ENCODE measurements at regions not wholly inside any gene's neighbourhood (a gene's known extent, or its start where the extent isn't known, plus 50 kb on each side); places are given as distances from the start of the nearest gene placed in this dataset.

GRCh38 chr7:13099154-13099795 is 411.8 kb downstream of the ARL4A start:
- DNase-seq = no peak
- H3K4me3 ChIP-seq (ENCODE audit: low read length in 2 of 2) = no peak overlapping the region

GRCh38 chr7:13104128-13104527 is 416.7 kb downstream of the ARL4A start:
- no peaks in the 10 kb centered on the region for H3K9me3 ChIP-seq (ENCODE audit: control insufficient read depth, low read length)
- H3K36me3 ChIP-seq (ENCODE audit: control insufficient read depth in 1 of 2, insufficient read depth in 2 of 2, low read length in 1 of 2) = no peaks in the 10 kb centered on the region
- no peak overlapping the region for H3K4me3 ChIP-seq (ENCODE audit: low read length in 2 of 2)
- intact Hi-C loops (cut with DNase I) = no loop called here
- 85 to 95% methylated on average over 1 of the region's 1 CpG for WGBS, 2 donors
- H3K27ac ChIP-seq (ENCODE audit: low read depth in 1 of 2, low read length in 2 of 2) = no peak overlapping the region
- DNase-seq (no peak), ATAC-seq (ENCODE audit: low FRiP score) (no peak)
- no peaks in the 10 kb centered on the region for H3K4me1 ChIP-seq (ENCODE audit: control insufficient read depth in 1 of 2, insufficient read depth in 2 of 2, low read length in 2 of 2)
- H3K27me3 ChIP-seq (ENCODE audit: control insufficient read depth in 1 of 2, insufficient read depth in 2 of 2, low read length in 1 of 2) = no peaks in the 10 kb centered on the region

More at GRCh38 chr7:13099154-13099795, 411.8 kb downstream of the ARL4A start:
- Histone ChIP-seq H3K36me3 (ENCODE audit: control insufficient read depth in 1 of 2, insufficient read depth in 2 of 2, low read length in 1 of 2) (no peaks in the 10 kb centered on the region), H3K9me3 (ENCODE audit: control insufficient read depth, low read length) (no peaks in the 10 kb centered on the region), H3K4me1 (ENCODE audit: control insufficient read depth in 1 of 2, insufficient read depth in 2 of 2, low read length in 2 of 2) (no peaks in the 10 kb centered on the region), H3K27ac (ENCODE audit: low read depth in 1 of 2, low read length in 2 of 2) (no peak overlapping the region), H3K27me3 (ENCODE audit: control insufficient read depth in 1 of 2, insufficient read depth in 2 of 2, low read length in 1 of 2) (no peaks in the 10 kb centered on the region)
- intact Hi-C loops (cut with DNase I) = no loop called here
- 41 to 60% methylated on average over 5 of the region's 5 CpGs for WGBS, 2 donors
- no peak for ATAC-seq (ENCODE audit: low FRiP score)

GRCh38 chr7:13105209-13105608 is 417.8 kb downstream of the ARL4A start:
- peaks cover 0 to 2% of the 10 kb centered on the region in 2 donors for H3K27me3 ChIP-seq (ENCODE audit: control insufficient read depth in 1 of 2, insufficient read depth in 2 of 2, low read length in 1 of 2)
- no peaks in the 10 kb centered on the region for H3K36me3 ChIP-seq (ENCODE audit: control insufficient read depth in 1 of 2, insufficient read depth in 2 of 2, low read length in 1 of 2)
- H3K27ac ChIP-seq (ENCODE audit: low read depth in 1 of 2, low read length in 2 of 2) = no peak overlapping the region
- ATAC-seq (ENCODE audit: low FRiP score) = no peak
- peaks cover 4% of the 10 kb centered on the region for H3K9me3 ChIP-seq (ENCODE audit: control insufficient read depth, low read length)
- no peak overlapping the region for H3K4me3 ChIP-seq (ENCODE audit: low read length in 2 of 2)
- H3K4me1 ChIP-seq (ENCODE audit: control insufficient read depth in 1 of 2, insufficient read depth in 2 of 2, low read length in 2 of 2) = no peaks in the 10 kb centered on the region
- no peak for DNase-seq
- intact Hi-C loops (cut with DNase I) = no loop called here

- no peak overlapping the region for H3K27ac ChIP-seq (ENCODE audit: low read depth in 1 of 2, low read length in 2 of 2)
- DNase-seq (no peak), ATAC-seq (ENCODE audit: low FRiP score) (no peak)
- H3K9me3 ChIP-seq (ENCODE audit: control insufficient read depth, low read length) = peaks cover 4% of the 10 kb centered on the region
- intact Hi-C loops (cut with DNase I) = no loop called here
- no peak overlapping the region for H3K4me3 ChIP-seq (ENCODE audit: low read length in 2 of 2)
- H3K27me3 ChIP-seq (ENCODE audit: control insufficient read depth in 1 of 2, insufficient read depth in 2 of 2, low read length in 1 of 2) = peaks cover 0 to 2% of the 10 kb centered on the region in 2 donors
- 91 to 94% methylated on average over 2 of the region's 2 CpGs for WGBS, 2 donors
- no peaks in the 10 kb centered on the region for H3K4me1 ChIP-seq (ENCODE audit: control insufficient read depth in 1 of 2, insufficient read depth in 2 of 2, low read length in 2 of 2)
- no peaks in the 10 kb centered on the region for H3K36me3 ChIP-seq (ENCODE audit: control insufficient read depth in 1 of 2, insufficient read depth in 2 of 2, low read length in 1 of 2)
Observed at GRCh38 chr7:13106513-13106912, 419.1 kb downstream of the ARL4A start.

- Histone ChIP-seq H3K36me3 (ENCODE audit: control insufficient read depth in 1 of 2, insufficient read depth in 2 of 2, low read length in 1 of 2) (no peaks in the 10 kb centered on the region), H3K27ac (ENCODE audit: low read depth in 1 of 2, low read length in 2 of 2) (no peak overlapping the region), H3K4me3 (ENCODE audit: low read length in 2 of 2) (no peak overlapping the region), H3K27me3 (ENCODE audit: control insufficient read depth in 1 of 2, insufficient read depth in 2 of 2, low read length in 1 of 2) (peaks cover 0 to 2% of the 10 kb centered on the region in 2 donors), H3K4me1 (ENCODE audit: control insufficient read depth in 1 of 2, insufficient read depth in 2 of 2, low read length in 2 of 2) (no peaks in the 10 kb centered on the region), H3K9me3 (ENCODE audit: control insufficient read depth, low read length) (peaks cover 4% of the 10 kb centered on the region)
- ATAC-seq (ENCODE audit: low FRiP score) = no peak
- intact Hi-C loops (cut with DNase I) = no loop called here
- no peak for DNase-seq
Observed at GRCh38 chr7:13107291-13107690, 419.9 kb downstream of the ARL4A start.

GRCh38 chr7:13108061-13108460 is 420.6 kb downstream of the ARL4A start:
- H3K4me3 ChIP-seq (ENCODE audit: low read length in 2 of 2) = no peak overlapping the region
- no peak for ATAC-seq (ENCODE audit: low FRiP score)
- H3K27ac ChIP-seq (ENCODE audit: low read depth in 1 of 2, low read length in 2 of 2) = no peak overlapping the region
- no peak for DNase-seq
- H3K9me3 ChIP-seq (ENCODE audit: control insufficient read depth, low read length) = peaks cover 4% of the 10 kb centered on the region
- H3K27me3 ChIP-seq (ENCODE audit: control insufficient read depth in 1 of 2, insufficient read depth in 2 of 2, low read length in 1 of 2) = peaks cover 0 to 2% of the 10 kb centered on the region in 2 donors
- no peaks in the 10 kb centered on the region for H3K4me1 ChIP-seq (ENCODE audit: control insufficient read depth in 1 of 2, insufficient read depth in 2 of 2, low read length in 2 of 2)
- H3K36me3 ChIP-seq (ENCODE audit: control insufficient read depth in 1 of 2, insufficient read depth in 2 of 2, low read length in 1 of 2) = no peaks in the 10 kb centered on the region
- intact Hi-C loops (cut with DNase I) = no loop called here

DNA sequence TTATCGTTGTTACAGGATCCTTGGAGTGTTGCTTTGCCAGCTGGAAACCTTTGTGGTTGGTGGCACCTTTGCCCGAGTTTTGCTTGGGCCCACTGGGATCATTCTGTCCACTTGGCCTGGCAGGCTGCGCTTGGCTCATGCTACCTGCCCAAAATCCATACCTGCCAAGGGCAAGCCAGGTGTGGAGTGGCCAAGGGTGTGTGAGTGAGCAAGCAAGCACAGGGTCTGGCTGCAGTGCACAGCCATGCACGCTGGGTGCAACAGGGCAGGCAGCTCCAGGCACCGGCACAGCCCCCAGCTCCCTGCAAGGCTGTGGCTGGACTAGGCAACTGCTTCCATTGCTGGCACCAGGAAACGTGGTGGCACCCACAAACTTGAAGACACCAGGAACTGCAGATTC is 421.8 kb downstream of the ARL4A start:
- no peaks in the 10 kb centered on the region for H3K4me1 ChIP-seq (ENCODE audit: control insufficient read depth in 1 of 2, insufficient read depth in 2 of 2, low read length in 2 of 2)
- no peaks in the 10 kb centered on the region for H3K36me3 ChIP-seq (ENCODE audit: control insufficient read depth in 1 of 2, insufficient read depth in 2 of 2, low read length in 1 of 2)
- no peak for ATAC-seq (ENCODE audit: low FRiP score)
- no peak overlapping the region for H3K27ac ChIP-seq (ENCODE audit: low read depth in 1 of 2, low read length in 2 of 2)
- intact Hi-C loops (cut with DNase I) = no loop called here
- no peak for DNase-seq
- peaks cover 0 to 2% of the 10 kb centered on the region in 2 donors for H3K27me3 ChIP-seq (ENCODE audit: control insufficient read depth in 1 of 2, insufficient read depth in 2 of 2, low read length in 1 of 2)
- H3K9me3 ChIP-seq (ENCODE audit: control insufficient read depth, low read length) = peaks cover 4% of the 10 kb centered on the region
- no peak overlapping the region for H3K4me3 ChIP-seq (ENCODE audit: low read length in 2 of 2)
- WGBS, 2 donors = 86 to 89% methylated on average over 6 of the region's 6 CpGs

DNA sequence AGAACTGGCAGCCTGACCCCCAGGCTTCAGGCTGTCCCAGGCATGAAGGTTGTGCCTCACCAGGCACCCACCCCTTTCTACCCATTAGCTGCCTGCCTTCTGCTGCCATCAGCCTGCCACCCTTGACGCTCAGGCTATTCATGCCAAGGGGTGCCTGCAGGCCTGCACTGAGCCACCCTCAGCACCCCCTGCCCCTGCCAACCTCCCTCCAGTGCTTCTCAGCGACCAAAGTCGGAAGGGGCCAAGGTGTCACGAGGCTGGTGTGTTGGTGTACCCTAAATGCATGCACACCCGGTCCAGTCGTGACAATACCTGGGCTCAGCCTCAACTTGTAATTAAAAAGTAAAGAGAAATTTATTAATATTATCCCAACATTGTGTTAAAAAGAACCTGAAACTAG is 422.7 kb downstream of the ARL4A start:
- Histone ChIP-seq H3K36me3 (ENCODE audit: control insufficient read depth in 1 of 2, insufficient read depth in 2 of 2, low read length in 1 of 2) (no peaks in the 10 kb centered on the region), H3K4me1 (ENCODE audit: control insufficient read depth in 1 of 2, insufficient read depth in 2 of 2, low read length in 2 of 2) (no peaks in the 10 kb centered on the region), H3K4me3 (ENCODE audit: low read length in 2 of 2) (no peak overlapping the region), H3K27ac (ENCODE audit: low read depth in 1 of 2, low read length in 2 of 2) (no peak overlapping the region), H3K27me3 (ENCODE audit: control insufficient read depth in 1 of 2, insufficient read depth in 2 of 2, low read length in 1 of 2) (peaks cover 0 to 2% of the 10 kb centered on the region in 2 donors), H3K9me3 (ENCODE audit: control insufficient read depth, low read length) (peaks cover 4% of the 10 kb centered on the region)
- intact Hi-C loops (cut with DNase I) = no loop called here
- WGBS, 2 donors = 97 to 98% methylated on average over 6 of the region's 6 CpGs
- ATAC-seq (ENCODE audit: low FRiP score) = no peak
- DNase-seq = no peak

DNA sequence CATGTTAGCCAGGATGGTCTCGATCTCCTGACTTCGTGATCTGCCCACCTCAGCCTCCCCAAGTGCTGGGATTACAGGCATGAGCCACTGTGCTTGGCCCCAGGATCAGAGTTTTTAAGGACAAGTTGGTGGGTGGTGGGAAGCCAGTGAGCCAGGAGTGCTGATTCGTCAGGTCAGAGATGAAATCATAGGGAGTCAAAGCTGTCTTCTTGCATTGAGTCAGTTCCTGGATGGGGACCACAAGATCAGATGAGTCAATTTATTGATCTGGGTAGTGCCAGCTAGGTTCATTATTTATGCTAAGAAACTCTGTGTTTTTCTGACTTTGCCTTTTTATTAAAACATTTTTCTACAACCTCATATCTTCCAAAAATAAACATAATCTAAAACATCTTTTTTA is 423.8 kb downstream of the ARL4A start:
- DNase-seq (no peak), ATAC-seq (ENCODE audit: low FRiP score) (no peak)
- Histone ChIP-seq H3K4me1 (ENCODE audit: control insufficient read depth in 1 of 2, insufficient read depth in 2 of 2, low read length in 2 of 2) (no peaks in the 10 kb centered on the region), H3K9me3 (ENCODE audit: control insufficient read depth, low read length) (peaks cover 4% of the 10 kb centered on the region), H3K4me3 (ENCODE audit: low read length in 2 of 2) (no peak overlapping the region), H3K27me3 (ENCODE audit: control insufficient read depth in 1 of 2, insufficient read depth in 2 of 2, low read length in 1 of 2) (peaks cover 0 to 2% of the 10 kb centered on the region in 2 donors), H3K27ac (ENCODE audit: low read depth in 1 of 2, low read length in 2 of 2) (no peak overlapping the region), H3K36me3 (ENCODE audit: control insufficient read depth in 1 of 2, insufficient read depth in 2 of 2, low read length in 1 of 2) (no peaks in the 10 kb centered on the region)
- intact Hi-C loops (cut with DNase I) = no loop called here
- 58 to 73% methylated on average over 3 of the region's 3 CpGs for WGBS, 2 donors
